GM12878 (cell line): ENCODE measurements at regions not wholly inside any gene's neighbourhood (a gene's known extent, or its start where the extent isn't known, plus 50 kb on each side); places are given as distances from the start of the nearest gene placed in this dataset.

Experiments used
- ATAC-seq: fragments of 200-7000 bp; cut with Tn5 transposase; 3 replicates; pipeline ENCODE4 v1.9.1; 2020; ENCODE audit warnings: mild to moderate bottlenecking, moderate library complexity
- BruUV-seq: library from RNA; stranded (reverse); fragments of 400-500 nt; replicated peaks from 2 replicates; lab custom pipeline; 2021; lab: Mats Ljungman, UMichigan
- CTCF ChIA-PET: fragments of 300-600 bp; sonication (Branson Sonifier 250); formaldehyde crosslinking; extraction: SDS; loops from one replicate; lab custom pipeline; 2021; ENCODE audit warnings: inconsistent platforms; lab: Yijun Ruan, JAX
- POLR2A ChIA-PET: fragments of 350-600 bp; formaldehyde crosslinking; extraction: SDS; loops from one replicate; lab custom pipeline; 2021; ENCODE audit warnings: inconsistent platforms; lab: Charles Lee
- RAD21 ChIA-PET: fragments of 300-600 bp; sonication (Branson Sonifier 250); formaldehyde crosslinking; loops from one replicate; lab custom pipeline; 2023; ENCODE audit warnings: antibody characterized with exemption; ENCODE audit not compliant: unreplicated experiment; lab: Charles Lee
- SMC1A ChIA-PET: fragments of 300-600 bp; sonication (Branson Sonifier 250); formaldehyde crosslinking; loops from one replicate; lab custom pipeline; 2023; ENCODE audit not compliant: unreplicated experiment, uncharacterized antibody; lab: Charles Lee
- DNase-seq: peaks from one replicate; pipeline ENCODE4 v3.0.0-alpha.2; 2011; ENCODE audit warnings: low read depth, low spot score
- FAIRE-seq: peaks from 3 replicates; lab custom pipeline; 2011; peaks lifted over from hg19 to GRCh38; lab: Jason Lieb, UNC
- H2AFZ ChIP-seq: 2 replicates; pipeline ENCODE4 v1.6.0; 2011; ENCODE audit warnings: low read depth, low read length, control low read depth; ENCODE audit not compliant: control insufficient read depth
- H3K27ac ChIP-seq: 2 replicates; pipeline ENCODE4 v1.5.1; 2011; ENCODE audit warnings: control low read depth; ENCODE audit not compliant: control insufficient read depth, insufficient read depth
- H3K27me3 ChIP-seq, 2 experiments: replicated peaks in 1 of 2; 2 replicates each; pipeline versions ENCODE4 v1.6.0 to v1.6.1; 2011; ENCODE audit warnings: low read length in 1 of 2; ENCODE audit not compliant: control insufficient read depth in 2 of 2, insufficient read depth in 2 of 2
- H3K36me3 ChIP-seq, 2 experiments: 2 replicates each; pipeline ENCODE4 v1.5.1; 2011; ENCODE audit warnings: low read length in 1 of 2; ENCODE audit not compliant: control insufficient read depth in 2 of 2, insufficient read depth in 2 of 2
- H3K4me1 ChIP-seq: 2 replicates; pipeline ENCODE4 v1.6.1; 2011; ENCODE audit warnings: mild to moderate bottlenecking, low read length, moderate library complexity, mixed read lengths; ENCODE audit not compliant: control insufficient read depth, insufficient read depth
- H3K4me2 ChIP-seq: 2 replicates; pipeline ENCODE4 v1.6.0; 2011; ENCODE audit warnings: control low read depth; ENCODE audit not compliant: control insufficient read depth, insufficient read depth
- H3K4me3 ChIP-seq: fragments of 200-600 bp; sonication (generic); 2 replicates; pipeline ENCODE4 v1.5.1; 2016
- H3K79me2 ChIP-seq: 2 replicates; pipeline ENCODE4 v1.6.0; 2011; ENCODE audit warnings: low read length; ENCODE audit not compliant: control insufficient read depth, insufficient read depth
- H3K9ac ChIP-seq: 2 replicates; pipeline ENCODE4 v1.8.0; 2011; ENCODE audit warnings: low read length, control low read depth, mixed read lengths; ENCODE audit not compliant: control insufficient read depth, insufficient read depth
- H3K9me3 ChIP-seq: replicated peaks from 3 replicates; pipeline ENCODE4 v1.5.1; 2011; ENCODE audit warnings: mild to moderate bottlenecking, low read length; ENCODE audit not compliant: control insufficient read depth, insufficient read depth
- H4K20me1 ChIP-seq: 2 replicates; pipeline ENCODE4 v1.6.0; 2011; ENCODE audit not compliant: control insufficient read depth, insufficient read depth
- ATF2 ChIP-seq: IDR thresholded peaks from 2 replicates; pipeline ENCODE4 v1.6.1; 2012; ENCODE audit warnings: low read length, inconsistent platforms
- CHD2 ChIP-seq: IDR thresholded peaks from 2 replicates; pipeline ENCODE4 v1.6.1; 2011; ENCODE audit warnings: low read depth, low read length, improper control_type of control experiment, borderline replicate concordance
- ELK1 ChIP-seq: IDR thresholded peaks from 2 replicates; pipeline ENCODE4 v1.6.1; 2012; ENCODE audit warnings: low read depth, low read length, improper control_type of control experiment
- ESRRA ChIP-seq: IDR thresholded peaks from 2 replicates; pipeline ENCODE4 v1.6.1; 2012; ENCODE audit warnings: mild to moderate bottlenecking, low read length, improper control_type of control experiment
- HCFC1 ChIP-seq: fragments of 150-350 bp; IDR thresholded peaks from 2 replicates; pipeline ENCODE4 v1.6.1; 2014; ENCODE audit warnings: low read length
- MEF2A ChIP-seq: IDR thresholded peaks from 2 replicates; pipeline ENCODE4 v1.6.1; 2011; ENCODE audit warnings: low read depth, mild to moderate bottlenecking, low read length, moderate library complexity; ENCODE audit not compliant: insufficient read depth
- MLLT1 ChIP-seq: fragments of 450-650 bp; IDR thresholded peaks from 2 replicates; pipeline ENCODE4 v1.6.1; 2016; ENCODE audit warnings: mild to moderate bottlenecking
- MTA3 ChIP-seq: IDR thresholded peaks from 2 replicates; pipeline ENCODE4 v1.6.1; 2012; ENCODE audit warnings: low read length, inconsistent platforms, borderline replicate concordance
- MYB ChIP-seq: fragments of 150-350 bp; IDR thresholded peaks from 2 replicates; pipeline ENCODE4 v1.6.1; 2014; ENCODE audit warnings: mild to moderate bottlenecking, low read depth, low read length, borderline replicate concordance
- NFIC ChIP-seq: IDR thresholded peaks from 2 replicates; pipeline ENCODE4 v1.6.1; 2012; ENCODE audit warnings: low read depth, mild to moderate bottlenecking, inconsistent platforms, low read length, moderate library complexity
- NRF1 ChIP-seq: conservative IDR thresholded peaks from 2 replicates; pipeline ENCODE4 v1.6.1; 2011; ENCODE audit warnings: mild to moderate bottlenecking, low read depth, low read length, improper control_type of control experiment
- PML ChIP-seq: IDR thresholded peaks from 2 replicates; pipeline ENCODE4 v1.6.1; 2012; ENCODE audit warnings: low read length, inconsistent platforms
- RBBP5 ChIP-seq: fragments of 200-600 bp; sonication (generic); conservative IDR thresholded peaks from 2 replicates; pipeline ENCODE4 v1.6.1; 2016
- RCOR1 ChIP-seq: conservative IDR thresholded peaks from 2 replicates; pipeline ENCODE4 v1.6.1; 2012; ENCODE audit warnings: low read depth, low read length, improper control_type of control experiment
- TCF3 ChIP-seq: IDR thresholded peaks from 2 replicates; pipeline ENCODE4 v1.6.1; 2012; ENCODE audit warnings: low read depth, mild to moderate bottlenecking, low read length, borderline replicate concordance; ENCODE audit not compliant: insufficient read depth
- ZBTB40 ChIP-seq: fragments of 450-650 bp; IDR thresholded peaks from 2 replicates; pipeline ENCODE4 v1.6.1; 2016; ENCODE audit warnings: mild to moderate bottlenecking, moderate library complexity, borderline replicate concordance
- WGBS: methylation state at CpG from one replicate; pipeline ENCODE4 v1.1.6; 2016; ENCODE audit warnings: low lambda C conversion rate; ENCODE audit not compliant: insufficient replicate concordance, insufficient coverage; ENCODE audit errors: missing lambda C conversion rate; 5-methylcytosine and 5-hydroxymethylcytosine counted together
- in situ Hi-C: fragments of 300-500 bp; cut with MboI; formaldehyde crosslinking; loops from 9 replicates; pipeline ENCODE4 v1.14.3; 2018; ENCODE audit warnings: mixed read lengths
- intact Hi-C: fragments of 100-400 bp; cut with micrococcal nuclease; formaldehyde crosslinking; loops from one replicate; pipeline ENCODE4 v1.14.2; 2022; ENCODE audit not compliant: unreplicated experiment

- Histone ChIP-seq H4K20me1 (no peaks in the 10 kb centered on the region), H3K79me2 (no peaks in the 10 kb centered on the region), H2AFZ (peak overlapping the region; percentile 29), H3K4me1 (peaks cover 44% of the 10 kb centered on the region), H3K4me2 (peak overlapping the region; percentile 31), H3K9ac (no peak overlapping the region), H3K36me3 (no peaks in the 10 kb centered on the region), H3K27ac (peak overlapping the region; percentile 59), H3K4me3 (no peak overlapping the region), H3K27me3 (no peaks in the 10 kb centered on the region), H3K9me3 (no peaks in the 10 kb centered on the region; the same call in 2 of the 3 replicates)
- BruUV-seq: no TSS peak
- 5% methylated on average over 1 of the region's 1 CpG for WGBS
- in situ Hi-C loops (no loop called here), intact Hi-C loops (loop anchor here (5.0 kb wide), 1 partner anchor 42 kb away; no protein-coding TSS in a partner anchor)
- FAIRE-seq: peak; percentile 78
- DNase-seq: no peak
- ATAC-seq: peak; percentile 72
- POLR2A ChIA-PET: interaction anchor here (0.7 to 5.9 kb wide), 23 partner anchors 9 to 298 kb away, joined by 3 to 52 read pairs (median 3); partner anchors contain the start of gene NUDT4
- CTCF ChIA-PET: interaction anchor here (0.6 to 9.0 kb wide), 28 partner anchors 9 to 963 kb away, joined by 3 to 120 read pairs (median 5); partner anchors contain the start of gene NUDT4
- RAD21 ChIA-PET: interaction anchor here (0.6 to 9.4 kb wide), 45 partner anchors 9 to 963 kb away, joined by 3 to 178 read pairs (median 6); partner anchors contain the start of gene NUDT4
- SMC1A ChIA-PET: interaction anchor here (0.5 to 13.8 kb wide), 50 partner anchors 8 to 364 kb away, joined by 3 to 221 read pairs (median 7); no protein-coding TSS in a partner anchor
- no peak for TF ChIP-seq RCOR1
- TF ChIP-seq NFIC: peak; percentile 74
- TF ChIP-seq MEF2A: no peak
- peak; percentile 31; the same call in 1 of the 2 replicates for TF ChIP-seq ATF2
- no peak for TF ChIP-seq PML
- TF ChIP-seq ZBTB40: no peak
- TF ChIP-seq ESRRA: no peak
- no peak for TF ChIP-seq NRF1
- TF ChIP-seq ELK1: no peak
- no peak for TF ChIP-seq HCFC1
- TF ChIP-seq TCF3: 0 out of 2 replicates have a peak, but pooled peaks have one; percentile 13
- TF ChIP-seq CHD2: no peak
- no peak for TF ChIP-seq RBBP5
- TF ChIP-seq MTA3: no peak
- TF ChIP-seq MLLT1: 0 out of 2 replicates have a peak, but pooled peaks have one; percentile 26
- TF ChIP-seq MYB: no peak
Measured at GRCh38 chr12:93139028-93139665, 210.1 kb upstream of the EEA1 start.
